GM21723 (cell line): ENCODE measurements at regions not wholly inside any gene's neighbourhood (a gene's known extent, or its start where the extent isn't known, plus 50 kb on each side); places are given as distances from the start of the nearest gene placed in this dataset.
"Not testable (repeated sequence)": the region's sequence is repeated elsewhere in the genome, so short reads cannot be mapped to it uniquely, and the experiment has no call there.

Experiments used
- ATAC-seq: cut with Tn5 transposase; IDR thresholded peaks from one replicate; pipeline ENCODE4 v1.9.1; 2021; ENCODE audit warnings: mild to moderate bottlenecking, moderate library complexity; ENCODE audit not compliant: unreplicated experiment

DNA sequence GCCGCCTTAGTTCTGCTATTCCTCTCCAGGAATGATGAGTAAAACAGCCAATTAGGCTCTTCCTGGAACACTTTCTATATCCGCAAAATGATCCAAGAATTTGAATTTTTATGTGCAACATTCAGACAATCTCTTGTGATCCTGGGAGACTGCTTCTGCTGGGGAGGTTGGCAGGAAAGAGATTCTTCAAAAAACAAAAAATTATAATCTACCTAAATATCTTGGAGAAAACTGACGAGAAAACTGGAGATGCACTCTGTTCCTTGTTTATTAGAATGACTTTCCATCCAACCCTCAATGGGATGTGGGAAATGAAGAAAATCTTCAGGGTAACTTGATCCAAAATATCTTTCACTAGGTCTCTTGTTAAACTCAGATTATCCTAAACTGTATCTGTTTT is 346.3 kb upstream of the UBE2E2 start:
- no peak for ATAC-seq

DNA sequence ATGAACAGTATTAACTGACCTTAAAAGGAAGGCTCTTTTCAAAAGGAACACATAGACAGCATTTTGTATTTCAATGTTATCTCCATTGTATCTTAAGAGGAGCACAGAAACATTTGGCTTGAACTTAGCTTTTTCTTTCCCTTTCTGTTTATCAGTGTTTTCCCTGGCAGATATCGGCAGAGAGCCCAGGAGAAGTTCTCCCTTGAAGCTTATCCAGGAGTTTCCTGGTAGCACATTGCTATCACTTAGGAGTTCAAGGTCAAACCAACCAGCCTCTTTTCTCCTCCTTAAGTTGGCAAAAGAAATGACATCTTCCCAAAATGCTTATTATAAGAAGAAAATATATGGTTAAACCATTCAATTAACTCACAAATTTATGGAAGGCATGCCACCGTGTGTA is 344.6 kb upstream of the UBE2E2 start:
- ATAC-seq = no peak

GRCh38 chr3:22859618-22860017 is 343.5 kb upstream of the UBE2E2 start:
- ATAC-seq = no peak

- ATAC-seq = no peak
Observed at GRCh38 chr3:22861426-22861825, 341.7 kb upstream of the UBE2E2 start.

DNA sequence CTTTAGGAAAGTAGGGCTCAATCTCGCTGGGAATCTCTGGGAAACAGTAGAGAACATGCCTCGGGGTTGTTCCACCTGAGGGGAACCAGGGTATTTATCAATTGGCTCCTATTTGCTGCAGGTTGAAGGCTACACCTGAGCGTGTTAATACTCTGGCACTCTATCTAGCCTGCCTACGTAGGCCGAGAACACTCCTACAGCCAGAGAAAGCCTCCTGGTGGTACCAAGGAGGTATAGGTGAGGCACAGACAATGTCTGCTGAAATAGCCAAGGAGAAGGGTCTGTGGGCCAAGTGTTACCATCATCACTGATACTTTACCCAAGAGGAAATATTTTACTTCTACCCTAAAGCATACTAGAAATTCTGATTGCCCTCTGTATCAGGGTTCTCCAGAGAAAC is 341.0 kb upstream of the UBE2E2 start:
- no peak for ATAC-seq

GRCh38 chr3:22882834-22883233 is 320.3 kb upstream of the UBE2E2 start:
- ATAC-seq = not testable (repeated sequence)

DNA sequence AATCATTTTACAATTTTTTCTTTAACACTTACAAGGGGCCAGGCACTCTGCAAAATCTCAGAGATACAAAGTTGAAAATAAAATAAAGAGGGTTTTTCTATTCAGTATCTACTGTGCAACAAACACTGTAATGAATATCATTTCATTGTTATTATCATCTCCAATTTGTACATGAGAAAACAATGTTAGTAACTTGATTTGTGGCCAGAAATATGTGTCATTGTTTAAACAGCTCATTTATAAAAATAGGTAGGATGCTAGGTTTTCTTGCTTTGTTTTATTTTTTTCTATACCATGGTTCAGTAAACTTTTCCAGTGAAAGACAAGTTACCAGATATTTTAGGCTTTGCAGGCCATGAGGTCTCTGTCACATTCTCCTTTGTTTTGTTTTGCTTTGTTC is 318.1 kb upstream of the UBE2E2 start:
- ATAC-seq = no peak

DNA sequence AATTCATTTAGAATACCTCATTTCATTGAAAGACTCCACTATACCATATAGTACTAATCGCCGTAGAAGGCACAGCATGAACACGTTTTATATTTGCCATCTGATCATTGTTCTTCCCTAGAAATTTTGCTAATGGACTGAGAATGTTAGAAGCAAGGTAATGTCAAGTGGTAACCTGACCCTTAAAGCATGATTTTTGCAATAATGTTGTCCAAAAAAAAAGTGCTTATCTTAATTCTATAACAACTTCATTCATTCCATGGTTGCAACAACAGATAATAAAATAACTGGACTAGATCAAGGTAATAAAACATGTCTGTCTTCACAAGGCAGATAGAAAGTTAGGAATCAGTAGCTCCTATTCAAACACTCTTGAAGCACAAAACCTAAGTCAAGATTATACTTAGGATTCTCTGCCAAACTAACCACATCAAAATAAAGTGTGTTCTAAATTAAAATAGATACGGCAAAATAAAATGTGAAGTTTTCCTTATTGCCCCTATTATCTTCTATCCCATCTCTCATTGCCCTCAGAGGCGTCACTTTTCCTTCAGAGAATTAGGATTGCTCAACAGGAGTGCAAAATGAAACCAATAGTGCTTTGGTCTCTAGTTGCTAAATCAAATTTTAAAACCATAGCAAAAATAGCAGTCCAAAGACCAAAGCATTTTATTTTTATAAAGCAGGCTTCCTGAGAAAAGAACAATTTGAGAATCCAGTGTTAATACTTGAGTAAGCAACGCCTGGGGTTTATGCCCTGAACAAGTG is 317.4 kb upstream of the UBE2E2 start:
- ATAC-seq = no peak

GRCh38 chr3:22886439-22887068 is 316.6 kb upstream of the UBE2E2 start:
- no peak for ATAC-seq

DNA sequence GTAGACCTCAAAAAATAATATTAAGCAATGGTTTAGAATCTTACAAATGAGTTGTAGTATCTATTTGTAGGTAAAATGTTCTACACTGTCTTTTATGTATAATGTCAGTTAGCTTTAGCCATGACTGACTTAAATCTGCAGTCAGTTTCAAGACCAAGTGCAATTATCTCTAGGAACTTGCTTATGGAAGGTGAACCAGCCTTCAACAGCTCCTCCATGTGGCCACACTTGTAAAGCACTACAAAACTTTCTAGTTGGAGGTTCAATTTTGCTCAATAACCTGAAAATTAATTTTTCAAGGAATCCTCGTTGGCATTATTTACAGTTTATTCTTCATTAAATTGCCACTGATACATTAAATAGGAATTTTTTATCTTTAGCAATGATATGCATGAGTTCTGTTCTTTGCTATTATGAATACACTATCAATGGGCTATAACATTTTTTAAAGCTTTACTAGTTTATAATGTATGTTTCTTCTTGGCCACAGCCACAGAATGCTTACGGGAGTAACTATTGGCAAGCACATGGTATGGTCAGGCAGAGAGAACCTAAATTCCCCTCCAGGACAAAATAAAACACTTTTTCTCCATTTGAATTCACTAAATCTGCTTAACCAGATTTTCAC is 315.3 kb upstream of the UBE2E2 start:
- ATAC-seq = no peak

- no peak for ATAC-seq
Observed at GRCh38 chr3:22893101-22893500, 310.0 kb upstream of the UBE2E2 start.

- no peak for ATAC-seq
Observed at GRCh38 chr3:22893644-22894325, 309.3 kb upstream of the UBE2E2 start.

DNA sequence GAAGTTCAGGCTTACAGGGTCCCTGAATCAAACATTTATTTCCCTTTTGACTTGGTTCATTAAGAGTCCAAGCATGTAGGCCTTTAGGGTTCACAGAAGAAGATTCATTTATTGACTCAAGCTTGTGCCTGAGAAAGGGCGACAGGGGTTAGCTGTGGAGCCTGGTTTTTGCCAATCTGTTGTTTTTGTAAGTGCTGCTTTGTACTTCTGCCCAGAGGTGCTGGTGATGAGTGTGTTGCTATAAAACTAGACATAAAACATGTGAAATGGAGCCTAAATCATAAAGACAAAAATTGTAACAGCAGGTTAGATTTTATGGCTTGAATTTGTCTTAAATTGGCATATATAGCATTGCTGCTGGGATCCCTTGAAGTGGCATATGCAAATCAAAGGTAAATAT is 308.3 kb upstream of the UBE2E2 start:
- ATAC-seq = no peak

GRCh38 chr3:22895671-22896070 is 307.5 kb upstream of the UBE2E2 start:
- ATAC-seq = no peak

GRCh38 chr3:22898558-22898957 is 304.6 kb upstream of the UBE2E2 start:
- ATAC-seq = no peak

DNA sequence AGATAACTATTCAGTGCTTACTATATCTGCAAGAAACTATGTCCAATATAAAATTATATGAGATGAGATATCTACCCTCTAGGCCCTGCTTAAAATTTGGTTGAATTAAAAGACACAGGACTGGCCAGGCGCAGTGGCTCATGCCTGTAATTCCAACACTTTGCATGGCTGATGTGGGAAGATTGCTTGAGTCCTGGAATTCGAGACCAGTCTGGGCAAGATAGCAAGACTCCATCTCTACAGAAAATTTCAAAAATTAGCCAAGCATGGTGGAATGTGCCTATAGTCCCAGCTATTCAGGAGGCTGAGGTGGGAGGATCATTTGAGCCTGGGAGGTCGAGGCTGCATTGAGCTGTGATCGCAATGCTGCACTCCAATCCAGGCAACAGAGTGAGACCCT is 303.7 kb upstream of the UBE2E2 start:
- no peak for ATAC-seq

- ATAC-seq = no peak
Observed at GRCh38 chr3:22900296-22900695, 302.8 kb upstream of the UBE2E2 start.

GRCh38 chr3:22901684-22902083 is 301.4 kb upstream of the UBE2E2 start:
- ATAC-seq = no peak

GRCh38 chr3:22907161-22907780 is 295.9 kb upstream of the UBE2E2 start:
- no peak for ATAC-seq

GRCh38 chr3:22907796-22908195 is 295.3 kb upstream of the UBE2E2 start:
- no peak for ATAC-seq

DNA sequence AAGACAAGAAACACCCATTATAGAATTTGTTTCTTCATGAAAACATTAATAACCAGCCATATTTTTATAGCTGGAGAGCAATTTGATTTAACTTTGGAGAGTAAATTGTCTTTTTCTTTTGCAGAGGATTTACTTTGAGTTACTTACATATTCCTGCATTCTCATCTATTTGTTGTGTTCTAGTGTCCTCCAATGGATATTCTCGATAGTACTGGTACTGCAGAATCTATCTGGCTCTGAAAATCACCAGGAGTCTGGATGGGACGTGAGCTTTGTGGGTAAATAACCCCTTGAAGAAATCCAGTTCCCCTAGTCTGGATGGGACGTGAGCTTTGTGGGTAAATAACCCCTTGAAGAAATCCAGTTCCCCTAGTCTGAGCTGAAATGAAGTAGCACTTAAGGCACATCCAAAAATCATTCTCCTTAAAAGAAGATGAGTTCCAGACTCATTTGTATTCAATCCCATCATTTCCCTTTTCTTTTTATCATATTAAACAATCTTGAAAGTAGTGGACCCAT is 294.1 kb upstream of the UBE2E2 start:
- no peak for ATAC-seq
